RWPE2 (cell line): ENCODE measurements at regions not wholly inside any gene's neighbourhood (a gene's known extent, or its start where the extent isn't known, plus 50 kb on each side); places are given as distances from the start of the nearest gene placed in this dataset.
"Not testable (repeated sequence)": the region's sequence is repeated elsewhere in the genome, so short reads cannot be mapped to it uniquely, and the experiment has no call there.

ENCODE experiments used
- ATAC-seq: fragments of 200-7000 bp; cut with Tn5 transposase; 3 replicates; pipeline ENCODE4 v1.9.1; 2021; ENCODE audit warnings: low read depth
- DNase-seq: peaks from one replicate; pipeline ENCODE4 v3.0.0-alpha.2; 2020; ENCODE audit warnings: low spot score
- H3K27ac ChIP-seq: fragments of 450-650 bp; 2 replicates; pipeline ENCODE4 v1.5.1; 2017; ENCODE audit warnings: mild to moderate bottlenecking; ENCODE audit not compliant: poor library complexity, severe bottlenecking
- H3K27me3 ChIP-seq: fragments of 250-450 bp; sonication (Bioruptor Pico); 2 replicates; pipeline ENCODE4 v1.5.1; 2021; ENCODE audit warnings: mild to moderate bottlenecking, moderate library complexity; ENCODE audit not compliant: insufficient read depth, poor library complexity, severe bottlenecking
- H3K36me3 ChIP-seq: fragments of 250-450 bp; sonication (Bioruptor Pico); 2 replicates; pipeline ENCODE4 v1.5.1; 2020; ENCODE audit warnings: low read depth, mild to moderate bottlenecking, moderate library complexity
- H3K4me1 ChIP-seq: fragments of 250-450 bp; sonication (Bioruptor Pico); 2 replicates; pipeline ENCODE4 v1.5.1; 2021; ENCODE audit warnings: mild to moderate bottlenecking, moderate library complexity; ENCODE audit not compliant: insufficient read depth, poor library complexity, severe bottlenecking
- H3K4me3 ChIP-seq: fragments of 250-450 bp; sonication (Bioruptor Pico); 2 replicates; pipeline ENCODE4 v1.5.1; 2021; ENCODE audit warnings: mild to moderate bottlenecking, moderate library complexity; ENCODE audit not compliant: severe bottlenecking
- H3K9me3 ChIP-seq: fragments of 250-450 bp; sonication (Bioruptor Pico); 2 replicates; pipeline ENCODE4 v1.5.1; 2021; ENCODE audit warnings: mild to moderate bottlenecking, moderate library complexity; ENCODE audit not compliant: severe bottlenecking
- CTCF ChIP-seq: fragments of 450-650 bp; IDR thresholded peaks from one replicate; pipeline ENCODE4 v1.5.1; 2017; ENCODE audit warnings: mild to moderate bottlenecking, moderate library complexity; ENCODE audit not compliant: poor library complexity, severe bottlenecking

GRCh38 chr20:43404878-43405277, 52.8 kb upstream of the SRSF6 start:
- DNase-seq (no peak), ATAC-seq (no peak)
- no peak overlapping the region for H3K27ac ChIP-seq
- no peaks in the 10 kb centered on the region for H3K4me1 ChIP-seq
- no peak overlapping the region for H3K4me3 ChIP-seq
- H3K36me3 ChIP-seq, result no peaks in the 10 kb centered on the region
- H3K27me3 ChIP-seq, result peaks cover 6% of the 10 kb centered on the region
- peak; percentile 65 for TF ChIP-seq CTCF
- H3K9me3 ChIP-seq, result no peaks in the 10 kb centered on the region

GRCh38 chr20:43400882-43401281, 56.8 kb upstream of the SRSF6 start:
- not testable (repeated sequence) for H3K4me3 ChIP-seq, H3K4me1 ChIP-seq, DNase-seq, H3K36me3 ChIP-seq, H3K27ac ChIP-seq, H3K27me3 ChIP-seq, ATAC-seq, H3K9me3 ChIP-seq

- peaks cover 3% of the 10 kb centered on the region for H3K27me3 ChIP-seq
- TF ChIP-seq CTCF, result no peak
- no peaks in the 10 kb centered on the region for H3K9me3 ChIP-seq
- no peak for ATAC-seq
- no peak overlapping the region for H3K4me3 ChIP-seq
- DNase-seq, result no peak
- no peaks in the 10 kb centered on the region for H3K36me3 ChIP-seq
- no peak overlapping the region for H3K27ac ChIP-seq
- H3K4me1 ChIP-seq, result no peaks in the 10 kb centered on the region
Measured at GRCh38 chr20:43398676-43399324, 58.9 kb upstream of the SRSF6 start.

- no peak for ATAC-seq
- no peaks in the 10 kb centered on the region for H3K4me1 ChIP-seq
- no peak overlapping the region for H3K27ac ChIP-seq
- H3K4me3 ChIP-seq, result no peak overlapping the region
- TF ChIP-seq CTCF, result no peak
- H3K27me3 ChIP-seq, result peaks cover 3% of the 10 kb centered on the region
- no peaks in the 10 kb centered on the region for H3K36me3 ChIP-seq
- H3K9me3 ChIP-seq, result no peaks in the 10 kb centered on the region
- DNase-seq, result no peak
Measured at GRCh38 chr20:43397147-43397546, 60.5 kb upstream of the SRSF6 start.

- no peaks in the 10 kb centered on the region for H3K36me3 ChIP-seq
- H3K9me3 ChIP-seq, result no peaks in the 10 kb centered on the region
- ATAC-seq (no peak), DNase-seq (no peak)
- H3K4me1 ChIP-seq, result no peaks in the 10 kb centered on the region
- TF ChIP-seq CTCF, result no peak
- no peak overlapping the region for H3K4me3 ChIP-seq
- no peak overlapping the region for H3K27ac ChIP-seq
- peaks cover 10% of the 10 kb centered on the region for H3K27me3 ChIP-seq
Measured at GRCh38 chr20:43393052-43393451, 64.6 kb upstream of the SRSF6 start.
